ENCODE measurements at regions not wholly inside any gene's neighbourhood (a gene's known extent, or its start where the extent isn't known, plus 50 kb on each side); places are given as distances from the start of the nearest gene placed in this dataset.

DNA sequence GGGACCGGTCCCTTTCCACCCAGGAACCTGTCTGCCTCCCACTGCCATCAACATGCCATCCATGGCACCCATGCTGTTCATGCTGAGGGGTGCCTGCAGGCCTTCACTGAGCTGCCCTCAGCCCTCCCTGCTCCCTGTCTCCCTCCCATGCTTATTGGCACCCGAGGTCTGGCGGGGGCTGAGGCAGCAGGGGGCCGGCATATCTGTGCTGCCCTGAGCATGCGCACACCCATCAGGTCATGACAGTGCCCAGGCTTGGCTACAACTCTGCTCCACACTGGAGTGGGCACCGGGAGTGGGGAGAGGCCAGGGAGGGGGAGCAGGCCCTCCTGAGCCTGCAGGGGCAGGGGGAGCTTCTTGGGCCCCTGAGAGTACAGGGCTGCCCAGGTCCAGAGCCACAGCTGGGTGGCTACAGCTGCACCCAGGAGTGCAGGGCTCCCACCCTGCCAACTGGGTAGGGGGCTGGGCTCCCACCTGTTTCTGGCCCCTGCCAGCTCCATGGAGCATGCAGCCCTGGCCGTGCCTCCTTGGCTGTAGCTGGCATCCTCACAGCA is 395.8 kb upstream of the DMD start:
- Histone ChIP-seq H3K9me3 (no peaks in the 10 kb centered on the region), H3K27ac (no peak overlapping the region), H3K4me3 (no peak overlapping the region), H3K27me3 (no peaks in the 10 kb centered on the region), H3K36me3 (no peaks in the 10 kb centered on the region), H3K4me1 (no peaks in the 10 kb centered on the region)
- no peak for DNase-seq
- TF ChIP-seq EP300 (IDR thresholded peaks at IDR 0.05; ENCODE audit: low read depth) (no peak), POLR2A (IDR thresholded peaks at IDR 0.05) (no peak), POLR2AphosphoS5 (IDR thresholded peaks at IDR 0.05) (no peak)
- TF ChIP-seq, protein P1, sequence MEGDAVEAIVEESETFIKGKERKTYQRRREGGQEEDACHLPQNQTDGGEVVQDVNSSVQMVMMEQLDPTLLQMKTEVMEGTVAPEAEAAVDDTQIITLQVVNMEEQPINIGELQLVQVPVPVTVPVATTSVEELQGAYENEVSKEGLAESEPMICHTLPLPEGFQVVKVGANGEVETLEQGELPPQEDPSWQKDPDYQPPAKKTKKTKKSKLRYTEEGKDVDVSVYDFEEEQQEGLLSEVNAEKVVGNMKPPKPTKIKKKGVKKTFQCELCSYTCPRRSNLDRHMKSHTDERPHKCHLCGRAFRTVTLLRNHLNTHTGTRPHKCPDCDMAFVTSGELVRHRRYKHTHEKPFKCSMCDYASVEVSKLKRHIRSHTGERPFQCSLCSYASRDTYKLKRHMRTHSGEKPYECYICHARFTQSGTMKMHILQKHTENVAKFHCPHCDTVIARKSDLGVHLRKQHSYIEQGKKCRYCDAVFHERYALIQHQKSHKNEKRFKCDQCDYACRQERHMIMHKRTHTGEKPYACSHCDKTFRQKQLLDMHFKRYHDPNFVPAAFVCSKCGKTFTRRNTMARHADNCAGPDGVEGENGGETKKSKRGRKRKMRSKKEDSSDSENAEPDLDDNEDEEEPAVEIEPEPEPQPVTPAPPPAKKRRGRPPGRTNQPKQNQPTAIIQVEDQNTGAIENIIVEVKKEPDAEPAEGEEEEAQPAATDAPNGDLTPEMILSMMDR (IDR thresholded peaks at IDR 0.05) = no peak
- in situ Hi-C loops (cut with MboI; ENCODE audit: low pct_ligation_motif_present in 1 of 4, low pct_unique_long_range_greater_than_20kb in 1 of 4, low sequenced_read_pairs in 3 of 4) (no loop called here), intact Hi-C loops (cut with DNase I; ENCODE audit: low total_unique reads) (no loop called here)
- WGBS, 2 donors (ENCODE audit: low coverage in 1 of 2) = 75% methylated on average over 7 of the region's 7 CpGs; no CpG with 5 or more reads in 1 of the 2 donors

DNA sequence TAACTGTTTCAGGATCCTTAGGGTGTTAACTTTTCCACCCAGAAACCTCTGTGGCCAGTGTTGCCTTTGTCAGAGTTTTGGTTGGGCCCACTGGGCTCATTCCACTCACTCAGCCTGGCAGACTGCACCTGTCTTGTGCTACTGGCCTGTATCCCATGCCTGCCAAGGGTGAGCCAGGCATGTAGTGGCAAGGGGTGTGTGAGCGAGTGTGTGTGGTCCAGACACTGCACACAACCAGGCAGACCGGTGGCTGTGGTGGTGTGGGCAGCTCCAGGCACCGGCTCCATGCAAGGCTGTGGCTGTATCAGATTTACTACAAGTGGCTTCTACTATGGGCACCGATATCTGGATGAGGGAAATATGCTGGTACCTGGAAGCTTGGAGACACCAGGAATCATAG is 394.6 kb upstream of the DMD start:
- no peak for DNase-seq
- WGBS, 2 donors (ENCODE audit: low coverage in 1 of 2) = 88% methylated on average over 4 of the region's 4 CpGs; no CpG with 5 or more reads in 1 of the 2 donors
- H3K27me3 ChIP-seq = no peaks in the 10 kb centered on the region
- no peaks in the 10 kb centered on the region for H3K36me3 ChIP-seq
- in situ Hi-C loops (cut with MboI; ENCODE audit: low pct_ligation_motif_present in 1 of 4, low pct_unique_long_range_greater_than_20kb in 1 of 4, low sequenced_read_pairs in 3 of 4) = no loop called here
- TF ChIP-seq EP300 (IDR thresholded peaks at IDR 0.05; ENCODE audit: low read depth) (no peak), POLR2AphosphoS5 (IDR thresholded peaks at IDR 0.05) (no peak), POLR2A (IDR thresholded peaks at IDR 0.05) (no peak)
- TF ChIP-seq, protein P1 (IDR thresholded peaks at IDR 0.05) = no peak
- intact Hi-C loops (cut with DNase I; ENCODE audit: low total_unique reads) = no loop called here
- no peak overlapping the region for H3K4me3 ChIP-seq
- no peak overlapping the region for H3K27ac ChIP-seq
- H3K4me1 ChIP-seq = no peaks in the 10 kb centered on the region
- no peaks in the 10 kb centered on the region for H3K9me3 ChIP-seq

DNA sequence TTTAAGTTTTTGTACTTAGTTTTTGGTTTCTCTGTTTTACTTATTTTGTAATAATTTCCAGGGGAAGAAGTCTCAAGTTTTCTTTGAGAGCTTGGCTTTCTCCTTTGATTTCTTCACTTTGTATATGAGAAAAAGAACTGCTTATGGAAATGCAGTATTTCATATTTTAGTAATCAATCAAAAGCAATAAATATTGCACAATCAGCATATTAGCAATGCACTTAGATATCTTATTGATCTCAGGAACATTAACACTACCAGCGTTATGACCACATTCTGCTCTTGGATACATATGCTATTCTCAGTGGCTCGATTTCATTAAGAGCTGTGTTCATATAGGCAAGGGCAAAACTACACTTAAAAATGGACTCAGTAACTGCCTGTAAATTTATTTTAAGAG is 381.0 kb upstream of the DMD start:
- H3K4me1 ChIP-seq = no peaks in the 10 kb centered on the region
- H3K36me3 ChIP-seq = no peaks in the 10 kb centered on the region
- TF ChIP-seq POLR2AphosphoS5 (IDR thresholded peaks at IDR 0.05) (no peak), POLR2A (IDR thresholded peaks at IDR 0.05) (no peak), EP300 (IDR thresholded peaks at IDR 0.05; ENCODE audit: low read depth) (no peak)
- TF ChIP-seq, protein P1 (IDR thresholded peaks at IDR 0.05) = no peak
- DNase-seq = no peak
- in situ Hi-C loops (cut with MboI; ENCODE audit: low pct_ligation_motif_present in 1 of 4, low pct_unique_long_range_greater_than_20kb in 1 of 4, low sequenced_read_pairs in 3 of 4) = no loop called here
- no peaks in the 10 kb centered on the region for H3K27me3 ChIP-seq
- WGBS, 2 donors (ENCODE audit: low coverage in 1 of 2) = 74 to 78% methylated on average over 2 of the region's 2 CpGs
- no peak overlapping the region for H3K4me3 ChIP-seq
- intact Hi-C loops (cut with DNase I; ENCODE audit: low total_unique reads) = no loop called here
- no peak overlapping the region for H3K27ac ChIP-seq
- no peaks in the 10 kb centered on the region for H3K9me3 ChIP-seq

DNA sequence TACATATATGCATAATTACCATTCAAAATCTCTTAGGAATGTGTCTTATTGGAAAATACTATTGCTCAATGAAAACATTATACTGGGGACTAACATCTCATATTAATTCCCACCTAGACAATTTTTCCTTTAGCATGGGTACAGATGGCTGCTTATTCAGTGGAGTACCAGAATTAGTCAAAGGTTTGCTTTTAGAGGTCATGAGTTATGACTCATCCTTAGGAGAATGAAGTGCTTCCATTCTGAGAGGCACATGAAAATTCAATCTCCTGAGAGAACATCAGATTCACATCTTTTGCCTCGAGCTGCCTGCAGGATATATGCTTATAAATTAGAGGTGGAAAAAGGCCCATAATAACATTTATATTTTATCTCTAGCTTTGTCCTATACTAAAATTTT is 378.0 kb upstream of the DMD start:
- no peaks in the 10 kb centered on the region for H3K9me3 ChIP-seq
- no peak for DNase-seq
- WGBS, 2 donors (ENCODE audit: low coverage in 1 of 2) = 40 to 48% methylated on average over 1 of the region's 1 CpG
- no peaks in the 10 kb centered on the region for H3K36me3 ChIP-seq
- H3K4me3 ChIP-seq = no peak overlapping the region
- no peaks in the 10 kb centered on the region for H3K4me1 ChIP-seq
- TF ChIP-seq POLR2AphosphoS5 (IDR thresholded peaks at IDR 0.05) (no peak), EP300 (IDR thresholded peaks at IDR 0.05; ENCODE audit: low read depth) (no peak), POLR2A (IDR thresholded peaks at IDR 0.05) (no peak)
- TF ChIP-seq, protein P1 (IDR thresholded peaks at IDR 0.05) = no peak
- no peak overlapping the region for H3K27ac ChIP-seq
- intact Hi-C loops (cut with DNase I; ENCODE audit: low total_unique reads) (no loop called here), in situ Hi-C loops (cut with MboI; ENCODE audit: low pct_ligation_motif_present in 1 of 4, low pct_unique_long_range_greater_than_20kb in 1 of 4, low sequenced_read_pairs in 3 of 4) (no loop called here)
- H3K27me3 ChIP-seq = no peaks in the 10 kb centered on the region
